HCT116 (cell line): ENCODE measurements at regions not wholly inside any gene's neighbourhood (a gene's known extent, or its start where the extent isn't known, plus 50 kb on each side); places are given as distances from the start of the nearest gene placed in this dataset.

Source experiments
- ATAC-seq: fragments of 200-7000 bp; cut with Tn5 transposase; 2 replicates; pipeline ENCODE4 v1.9.1; 2020; ENCODE audit warnings: mild to moderate bottlenecking, moderate library complexity
- BruUV-seq: library from RNA; stranded (reverse); fragments of 400-500 nt; replicated peaks from 2 replicates; lab custom pipeline; 2021; lab: Mats Ljungman, UMichigan
- CTCF ChIA-PET: fragments of 300-600 bp; sonication (Branson Sonifier 250); formaldehyde crosslinking; loops from one replicate; lab custom pipeline; 2021; ENCODE audit warnings: antibody characterized with exemption; lab: Charles Lee
- POLR2A ChIA-PET: fragments of 300-600, 350-600 bp; sonication (Branson Sonifier 250); formaldehyde crosslinking; loops from one replicate; lab custom pipeline; 2021; ENCODE audit warnings: antibody characterized with exemption; lab: Charles Lee
- RAD21 ChIA-PET, 2 experiments: fragments of 300-600 bp; sonication (Branson Sonifier 250); formaldehyde crosslinking; loops; one replicate each; lab custom pipeline; 2023; ENCODE audit warnings: low total read pairs in 2 of 2; ENCODE audit not compliant: uncharacterized antibody in 2 of 2, unreplicated experiment in 2 of 2, low non-redundant PET in 1 of 2; lab: Charles Lee
- DNase-seq: peaks from one replicate; pipeline ENCODE4 v3.0.0-alpha.2; 2010; ENCODE audit warnings: low read depth, low spot score
- H2AFZ ChIP-seq: fragments of 200-600 bp; shearing (Covaris generic), sonication (generic); 2 replicates; pipeline ENCODE4 v1.6.1; 2017; ENCODE audit warnings: low read depth, mixed run types, mixed read lengths, antibody characterized with exemption, low read length; ENCODE audit not compliant: poor library complexity, severe bottlenecking
- H3K27ac ChIP-seq: 2 replicates; pipeline ENCODE4 v1.5.1; 2012; ENCODE audit warnings: low read depth, low read length
- H3K27me3 ChIP-seq: fragments of 200-600 bp; sonication (generic); 2 replicates; pipeline ENCODE4 v1.6.1; 2016; ENCODE audit warnings: mixed run types, low read length, mixed read lengths; ENCODE audit not compliant: insufficient read depth
- H3K36me3 ChIP-seq, 2 experiments: fragments of 200-500 bp in 1 of 2; fragments of 200-600 bp in 1 of 2; sonication (Bioruptor generic) in 1 of 2; sonication (generic) in 1 of 2; 2 replicates each; pipeline versions ENCODE4 v1.5.1 to v1.6.1; 2014 to 2016; ENCODE audit warnings: low read length in 2 of 2, inconsistent platforms in 1 of 2, mixed read lengths in 1 of 2, mixed run types in 1 of 2; ENCODE audit not compliant: insufficient read depth in 2 of 2, control insufficient read depth in 1 of 2
- H3K4me1 ChIP-seq, 2 experiments: fragments of 200-600 bp in 1 of 2; sonication (generic) in 1 of 2; 2 replicates each; pipeline versions ENCODE4 v1.5.1 to v1.6.1; 2012 to 2017; ENCODE audit warnings: low read length in 2 of 2, inconsistent platforms in 1 of 2, mild to moderate bottlenecking in 1 of 2, mixed read lengths in 1 of 2, mixed run types in 1 of 2, moderate library complexity in 1 of 2; ENCODE audit not compliant: insufficient read depth in 2 of 2, control insufficient read depth in 1 of 2
- H3K4me2 ChIP-seq: fragments of 200-600 bp; sonication (generic); 2 replicates; pipeline ENCODE4 v1.6.1; 2017; ENCODE audit warnings: mixed run types, low read length, mixed read lengths
- H3K4me3 ChIP-seq, 2 experiments: fragments of 200-600 bp in 1 of 2; sonication (generic) in 1 of 2; replicated peaks in 1 of 2; 2 replicates each; pipeline ENCODE4 v1.5.1; 2011 to 2016; ENCODE audit warnings: low read length in 2 of 2, control low read depth in 1 of 2, low read depth in 1 of 2, mild to moderate bottlenecking in 1 of 2, mixed read lengths in 1 of 2, mixed run types in 1 of 2
- H3K79me2 ChIP-seq: fragments of 200-600 bp; sonication (generic); 2 replicates; pipeline ENCODE4 v1.6.1; 2017; ENCODE audit warnings: mild to moderate bottlenecking, mixed run types, low read length, moderate library complexity, mixed read lengths; ENCODE audit not compliant: insufficient read depth
- H3K9ac ChIP-seq: fragments of 200-600 bp; sonication (generic); 2 replicates; pipeline ENCODE4 v1.6.1; 2016; ENCODE audit warnings: low read length, mixed read lengths
- H3K9me2 ChIP-seq: fragments of 200-600 bp; sonication (generic), shearing (Covaris generic); 2 replicates; pipeline ENCODE4 v1.6.1; 2017; ENCODE audit warnings: mixed run types, mild to moderate bottlenecking, moderate library complexity; ENCODE audit not compliant: insufficient read depth
- H3K9me3 ChIP-seq, 2 experiments: fragments of 200-500 bp in 1 of 2; fragments of 200-600 bp in 1 of 2; sonication (Bioruptor generic) in 1 of 2; sonication (generic) in 1 of 2; 2 replicates each; pipeline ENCODE4 v1.6.1; 2014 to 2017; ENCODE audit warnings: low read length in 2 of 2, mixed read lengths in 2 of 2, inconsistent platforms in 1 of 2, low read depth in 1 of 2, mild to moderate bottlenecking in 1 of 2, mixed run types in 1 of 2, moderate library complexity in 1 of 2; ENCODE audit not compliant: control insufficient read depth in 1 of 2, insufficient read depth in 1 of 2
- H4K20me1 ChIP-seq: fragments of 200-600 bp; sonication (generic), shearing (Covaris generic); 2 replicates; pipeline ENCODE4 v1.6.1; 2017; ENCODE audit warnings: mixed run types, mild to moderate bottlenecking, moderate library complexity; ENCODE audit not compliant: insufficient read depth
- CEBPB ChIP-seq: IDR thresholded peaks from 2 replicates; pipeline ENCODE4 v1.6.1; 2012; ENCODE audit warnings: low read depth
- EGR1 ChIP-seq: IDR thresholded peaks from 2 replicates; pipeline ENCODE4 v1.6.1; 2012; ENCODE audit warnings: low read depth
- EZH2 ChIP-seq: fragments of 200-600 bp; sonication (generic); IDR thresholded peaks from 2 replicates; pipeline ENCODE4 v1.6.1; 2017; ENCODE audit warnings: antibody characterized with exemption, mixed run types
- EZH2phosphoT487 ChIP-seq: fragments of 200-600 bp; IDR thresholded peaks from 2 replicates; pipeline ENCODE4 v1.6.1; 2018; ENCODE audit warnings: antibody characterized with exemption, borderline replicate concordance
- FOSL1 ChIP-seq: IDR thresholded peaks from 2 replicates; pipeline ENCODE4 v1.6.1; 2012; ENCODE audit warnings: low read depth
- JUND ChIP-seq: IDR thresholded peaks from 2 replicates; pipeline ENCODE4 v1.6.1; 2012
- POLR2A ChIP-seq: IDR thresholded peaks from 2 replicates; pipeline ENCODE4 v1.7.0; 2011; ENCODE audit warnings: borderline replicate concordance; ENCODE audit not compliant: insufficient read depth, insufficient read length; ENCODE audit errors: extremely low read depth
- POLR2AphosphoS5 ChIP-seq: IDR thresholded peaks from 2 replicates; pipeline ENCODE4 v1.6.1; 2011; ENCODE audit warnings: mild to moderate bottlenecking, low read depth, low read length, moderate library complexity
- SIN3A ChIP-seq: IDR thresholded peaks from 2 replicates; pipeline ENCODE4 v1.6.1; 2012; ENCODE audit warnings: low read depth
- SRF ChIP-seq: IDR thresholded peaks from 2 replicates; pipeline ENCODE4 v1.6.1; 2012; ENCODE audit warnings: low read depth
- TCF7L2 ChIP-seq: IDR thresholded peaks from 2 replicates; pipeline ENCODE4 v1.7.0; 2011; ENCODE audit warnings: borderline replicate concordance, inconsistent platforms; ENCODE audit not compliant: insufficient read depth, insufficient read length; ENCODE audit errors: extremely low read depth
- YY1 ChIP-seq: IDR thresholded peaks from 2 replicates; pipeline ENCODE4 v1.6.1; 2011; ENCODE audit warnings: low read length, low read depth, moderate library complexity, mild to moderate bottlenecking; ENCODE audit not compliant: insufficient replicate concordance; ENCODE audit errors: extremely low read depth
- intact Hi-C: fragments of 100-400 bp; cut with micrococcal nuclease; formaldehyde crosslinking; loops from 2 replicates; pipeline ENCODE4 v1.10.0; 2022
- TF ChIP-seq, protein P1 (sequence below): IDR thresholded peaks from 2 replicates; pipeline ENCODE4 v1.6.1; 2011; ENCODE audit warnings: mild to moderate bottlenecking, low read length, moderate library complexity; ENCODE audit not compliant: insufficient replicate concordance; ENCODE audit errors: extremely low read depth
- TF ChIP-seq, protein P2 (sequence below): IDR thresholded peaks from 2 replicates; pipeline ENCODE4 v1.6.1; 2012
- TF ChIP-seq, protein P3 (sequence below), 3 experiments: fragments of 200-600 bp in 1 of 3; sonication (generic) in 1 of 3; IDR thresholded peaks in 2 of 3; conservative IDR thresholded peaks in 1 of 3; 2 replicates each; pipeline ENCODE4 v1.5.1; 2012 to 2017; ENCODE audit warnings: low read depth in 2 of 3, low read length in 2 of 3, antibody characterized with exemption in 1 of 3, borderline replicate concordance in 1 of 3, control low read depth in 1 of 3, mild to moderate bottlenecking in 1 of 3, mixed read lengths in 1 of 3, mixed run types in 1 of 3, moderate library complexity in 1 of 3; ENCODE audit not compliant: insufficient read depth in 1 of 3
- TF ChIP-seq, protein P4 (sequence below): IDR thresholded peaks from 2 replicates; pipeline ENCODE4 v1.6.1; 2012; ENCODE audit warnings: low read depth

DNA sequence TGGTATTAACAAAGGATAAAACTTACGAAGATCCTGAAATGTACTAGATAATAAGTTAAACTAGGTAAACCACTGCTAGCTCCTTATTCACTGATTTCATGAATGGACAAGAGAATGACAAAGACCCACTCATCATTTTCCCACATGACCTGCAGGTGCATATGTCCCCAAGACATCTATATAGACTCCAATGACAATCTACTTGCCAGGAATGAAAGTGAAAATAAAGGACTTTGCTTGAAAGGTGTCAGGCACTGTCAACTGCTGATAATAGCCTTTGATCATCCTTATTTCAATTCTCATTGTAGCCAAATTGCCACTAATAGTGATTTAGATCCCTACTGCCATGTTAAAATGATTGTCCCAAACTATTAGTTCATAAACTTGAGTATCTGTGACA is 321.8 kb downstream of the HACE1 start (continued):
- TF ChIP-seq, protein P1, sequence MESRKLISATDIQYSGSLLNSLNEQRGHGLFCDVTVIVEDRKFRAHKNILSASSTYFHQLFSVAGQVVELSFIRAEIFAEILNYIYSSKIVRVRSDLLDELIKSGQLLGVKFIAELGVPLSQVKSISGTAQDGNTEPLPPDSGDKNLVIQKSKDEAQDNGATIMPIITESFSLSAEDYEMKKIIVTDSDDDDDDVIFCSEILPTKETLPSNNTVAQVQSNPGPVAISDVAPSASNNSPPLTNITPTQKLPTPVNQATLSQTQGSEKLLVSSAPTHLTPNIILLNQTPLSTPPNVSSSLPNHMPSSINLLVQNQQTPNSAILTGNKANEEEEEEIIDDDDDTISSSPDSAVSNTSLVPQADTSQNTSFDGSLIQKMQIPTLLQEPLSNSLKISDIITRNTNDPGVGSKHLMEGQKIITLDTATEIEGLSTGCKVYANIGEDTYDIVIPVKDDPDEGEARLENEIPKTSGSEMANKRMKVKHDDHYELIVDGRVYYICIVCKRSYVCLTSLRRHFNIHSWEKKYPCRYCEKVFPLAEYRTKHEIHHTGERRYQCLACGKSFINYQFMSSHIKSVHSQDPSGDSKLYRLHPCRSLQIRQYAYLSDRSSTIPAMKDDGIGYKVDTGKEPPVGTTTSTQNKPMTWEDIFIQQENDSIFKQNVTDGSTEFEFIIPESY = no peak

DNA sequence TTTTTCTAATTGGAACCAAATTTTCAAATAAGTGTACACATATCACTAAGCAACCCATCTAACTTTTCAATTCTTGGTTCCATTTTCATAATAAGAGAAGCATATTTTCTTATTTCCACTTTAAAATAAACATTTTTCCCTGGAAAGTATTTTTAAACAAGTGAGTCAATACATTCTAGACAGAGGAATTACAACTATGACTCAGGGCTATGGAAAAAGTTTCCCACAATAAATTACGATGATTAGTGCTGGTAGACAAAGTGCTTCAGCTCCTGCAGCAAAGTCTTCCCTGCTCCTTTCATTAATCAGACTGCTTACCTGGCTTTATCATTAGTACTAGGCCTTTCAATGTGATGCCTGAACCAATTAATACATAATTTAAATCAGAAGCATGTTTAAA is 322.5 kb downstream of the HACE1 start:
- DNase-seq = no peak
- POLR2A ChIA-PET = no interaction called here
- H3K9me2 ChIP-seq = no peaks in the 10 kb centered on the region
- no peak for TF ChIP-seq POLR2AphosphoS5
- TF ChIP-seq, protein P2, sequence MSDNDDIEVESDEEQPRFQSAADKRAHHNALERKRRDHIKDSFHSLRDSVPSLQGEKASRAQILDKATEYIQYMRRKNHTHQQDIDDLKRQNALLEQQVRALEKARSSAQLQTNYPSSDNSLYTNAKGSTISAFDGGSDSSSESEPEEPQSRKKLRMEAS = no peak
- TF ChIP-seq SIN3A = no peak
- no peak for TF ChIP-seq TCF7L2
- no peak for TF ChIP-seq EZH2phosphoT487
- TF ChIP-seq SRF = no peak
- TF ChIP-seq, protein P3, sequence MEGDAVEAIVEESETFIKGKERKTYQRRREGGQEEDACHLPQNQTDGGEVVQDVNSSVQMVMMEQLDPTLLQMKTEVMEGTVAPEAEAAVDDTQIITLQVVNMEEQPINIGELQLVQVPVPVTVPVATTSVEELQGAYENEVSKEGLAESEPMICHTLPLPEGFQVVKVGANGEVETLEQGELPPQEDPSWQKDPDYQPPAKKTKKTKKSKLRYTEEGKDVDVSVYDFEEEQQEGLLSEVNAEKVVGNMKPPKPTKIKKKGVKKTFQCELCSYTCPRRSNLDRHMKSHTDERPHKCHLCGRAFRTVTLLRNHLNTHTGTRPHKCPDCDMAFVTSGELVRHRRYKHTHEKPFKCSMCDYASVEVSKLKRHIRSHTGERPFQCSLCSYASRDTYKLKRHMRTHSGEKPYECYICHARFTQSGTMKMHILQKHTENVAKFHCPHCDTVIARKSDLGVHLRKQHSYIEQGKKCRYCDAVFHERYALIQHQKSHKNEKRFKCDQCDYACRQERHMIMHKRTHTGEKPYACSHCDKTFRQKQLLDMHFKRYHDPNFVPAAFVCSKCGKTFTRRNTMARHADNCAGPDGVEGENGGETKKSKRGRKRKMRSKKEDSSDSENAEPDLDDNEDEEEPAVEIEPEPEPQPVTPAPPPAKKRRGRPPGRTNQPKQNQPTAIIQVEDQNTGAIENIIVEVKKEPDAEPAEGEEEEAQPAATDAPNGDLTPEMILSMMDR (IDR thresholded peaks at IDR 0.05 in 2 of 3, conservative IDR thresholded peaks at IDR 0.05 in 1 of 3; ENCODE audit: borderline replicate concordance in 1 of 3, insufficient read depth in 1 of 3, low read depth in 2 of 3, low read length in 2 of 3) = no peak
- no peak for TF ChIP-seq EGR1
- TF ChIP-seq FOSL1 = no peak
- TF ChIP-seq CEBPB = no peak
- no peak for TF ChIP-seq JUND
- TF ChIP-seq, protein P4, sequence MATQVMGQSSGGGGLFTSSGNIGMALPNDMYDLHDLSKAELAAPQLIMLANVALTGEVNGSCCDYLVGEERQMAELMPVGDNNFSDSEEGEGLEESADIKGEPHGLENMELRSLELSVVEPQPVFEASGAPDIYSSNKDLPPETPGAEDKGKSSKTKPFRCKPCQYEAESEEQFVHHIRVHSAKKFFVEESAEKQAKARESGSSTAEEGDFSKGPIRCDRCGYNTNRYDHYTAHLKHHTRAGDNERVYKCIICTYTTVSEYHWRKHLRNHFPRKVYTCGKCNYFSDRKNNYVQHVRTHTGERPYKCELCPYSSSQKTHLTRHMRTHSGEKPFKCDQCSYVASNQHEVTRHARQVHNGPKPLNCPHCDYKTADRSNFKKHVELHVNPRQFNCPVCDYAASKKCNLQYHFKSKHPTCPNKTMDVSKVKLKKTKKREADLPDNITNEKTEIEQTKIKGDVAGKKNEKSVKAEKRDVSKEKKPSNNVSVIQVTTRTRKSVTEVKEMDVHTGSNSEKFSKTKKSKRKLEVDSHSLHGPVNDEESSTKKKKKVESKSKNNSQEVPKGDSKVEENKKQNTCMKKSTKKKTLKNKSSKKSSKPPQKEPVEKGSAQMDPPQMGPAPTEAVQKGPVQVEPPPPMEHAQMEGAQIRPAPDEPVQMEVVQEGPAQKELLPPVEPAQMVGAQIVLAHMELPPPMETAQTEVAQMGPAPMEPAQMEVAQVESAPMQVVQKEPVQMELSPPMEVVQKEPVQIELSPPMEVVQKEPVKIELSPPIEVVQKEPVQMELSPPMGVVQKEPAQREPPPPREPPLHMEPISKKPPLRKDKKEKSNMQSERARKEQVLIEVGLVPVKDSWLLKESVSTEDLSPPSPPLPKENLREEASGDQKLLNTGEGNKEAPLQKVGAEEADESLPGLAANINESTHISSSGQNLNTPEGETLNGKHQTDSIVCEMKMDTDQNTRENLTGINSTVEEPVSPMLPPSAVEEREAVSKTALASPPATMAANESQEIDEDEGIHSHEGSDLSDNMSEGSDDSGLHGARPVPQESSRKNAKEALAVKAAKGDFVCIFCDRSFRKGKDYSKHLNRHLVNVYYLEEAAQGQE = no peak
- TF ChIP-seq, protein P1 = no peak
- TF ChIP-seq POLR2A = no peak
- no peak for TF ChIP-seq EZH2
- TF ChIP-seq YY1 = no peak

More for the DNA sequence above, 322.5 kb downstream of the HACE1 start:
- no peak overlapping the region for H3K9ac ChIP-seq
- no peaks in the 10 kb centered on the region for H3K36me3 ChIP-seq
- H3K4me3 ChIP-seq = no peak overlapping the region
- H4K20me1 ChIP-seq = no peaks in the 10 kb centered on the region
- H3K9me3 ChIP-seq = no peaks in the 10 kb centered on the region
- ATAC-seq = no peak
- BruUV-seq = no TSS peak
- H3K27ac ChIP-seq = no peak overlapping the region
- no peak overlapping the region for H3K4me2 ChIP-seq
- CTCF ChIA-PET = interaction anchor here (1.1 kb wide), 1 partner anchor 12 kb away, joined by 4 read pairs; no protein-coding TSS in a partner anchor
- intact Hi-C loops = no loop called here
- no peaks in the 10 kb centered on the region for H3K4me1 ChIP-seq
- RAD21 ChIA-PET = no interaction called here
- H3K27me3 ChIP-seq = no peaks in the 10 kb centered on the region
- no peak overlapping the region for H2AFZ ChIP-seq
- no peaks in the 10 kb centered on the region for H3K79me2 ChIP-seq
